GM19099 (cell line): ENCODE measurements at regions not wholly inside any gene's neighbourhood (a gene's known extent, or its start where the extent isn't known, plus 50 kb on each side); places are given as distances from the start of the nearest gene placed in this dataset.

Experiments
- POLR2A ChIP-seq: IDR thresholded peaks from 3 replicates; pipeline ENCODE4 v1.6.1; 2011; ENCODE audit warnings: low read depth; ENCODE audit not compliant: insufficient read length; ENCODE audit errors: extremely low read depth

GRCh38 chr15:39320355-39320754 is 260.5 kb upstream of the THBS1 start:
- TF ChIP-seq POLR2A: no peak

DNA sequence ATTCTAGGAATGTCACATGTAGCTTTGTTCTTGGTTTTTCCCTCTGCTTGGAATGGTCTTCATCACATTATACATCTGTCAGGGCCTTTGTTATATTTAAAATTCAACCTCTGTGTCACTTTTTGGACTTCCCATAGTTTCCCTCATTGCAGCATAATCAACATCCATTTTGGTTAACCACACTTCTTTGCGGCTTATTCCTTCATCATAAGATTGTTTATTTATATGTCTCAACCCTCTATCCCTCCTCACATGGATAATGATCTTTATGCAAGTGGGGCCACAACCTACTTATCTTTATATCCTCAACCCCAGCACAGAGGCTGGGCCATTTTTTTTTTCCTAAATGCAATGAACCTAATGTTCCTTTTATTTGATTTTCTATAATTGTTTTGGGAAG is 260.0 kb upstream of the THBS1 start:
- TF ChIP-seq POLR2A: no peak

- no peak for TF ChIP-seq POLR2A
These were observed 258.9 kb upstream of the THBS1 start for GRCh38 chr15:39321977-39322376.

DNA sequence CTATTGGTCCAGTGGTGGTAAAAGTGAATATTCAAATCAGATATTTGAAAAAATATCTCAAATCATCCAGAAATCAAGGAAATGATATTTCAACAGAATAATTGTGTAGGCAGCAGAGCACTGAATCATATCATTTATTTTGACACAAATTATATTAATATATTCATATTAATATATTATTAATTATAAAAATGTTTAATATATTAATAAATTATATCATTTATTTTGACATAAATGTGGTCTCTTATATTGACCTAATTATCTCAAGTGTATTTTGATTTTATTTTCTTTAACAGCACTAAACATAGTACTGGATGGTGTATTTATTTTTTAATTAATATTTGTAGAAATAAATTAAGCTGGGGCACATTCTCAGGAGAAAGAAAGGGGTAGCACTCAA is 257.7 kb upstream of the THBS1 start:
- no peak for TF ChIP-seq POLR2A

DNA sequence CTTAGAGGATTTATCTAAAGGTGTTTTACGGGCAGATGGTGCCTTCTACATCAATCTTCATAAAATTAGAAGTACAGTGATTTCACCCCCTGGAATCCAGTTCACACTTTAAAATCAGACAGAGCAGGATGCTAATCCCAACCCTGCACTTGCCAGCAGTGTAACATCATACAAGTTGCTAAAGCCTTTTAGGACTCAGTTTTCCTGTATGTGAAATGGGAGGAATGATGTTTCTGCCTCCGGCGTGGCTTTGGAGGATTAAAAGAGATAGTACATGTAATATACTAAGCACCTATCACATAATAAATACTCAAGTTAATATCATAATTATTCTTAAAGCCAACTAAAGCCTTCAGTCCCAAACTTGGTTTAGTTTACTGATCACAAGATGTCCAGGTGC is 257.2 kb upstream of the THBS1 start:
- no peak for TF ChIP-seq POLR2A

- no peak for TF ChIP-seq POLR2A
These were observed 254.4 kb upstream of the THBS1 start for GRCh38 chr15:39326306-39326975.

GRCh38 chr15:39327005-39327730 is 253.7 kb upstream of the THBS1 start:
- TF ChIP-seq POLR2A: no peak

DNA sequence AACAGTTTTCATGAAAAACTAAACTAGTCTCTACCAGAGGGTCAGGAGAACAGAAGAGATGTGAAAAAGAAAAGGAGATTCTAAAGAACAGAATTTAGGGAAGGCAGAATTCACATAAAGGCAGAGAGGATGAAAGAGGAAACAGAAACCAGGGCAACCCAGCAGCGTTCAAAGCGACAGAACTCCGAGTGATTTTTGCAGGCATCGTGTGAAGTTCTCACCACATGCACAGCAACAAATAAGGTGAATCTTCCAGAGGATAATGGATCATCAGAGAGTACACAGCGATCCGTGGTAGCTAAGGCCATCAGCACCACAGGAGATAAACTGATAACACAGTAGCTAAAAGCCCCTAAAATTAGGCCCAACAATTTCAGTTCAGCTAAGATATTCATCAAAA is 250.8 kb upstream of the THBS1 start:
- TF ChIP-seq POLR2A: no peak

- no peak for TF ChIP-seq POLR2A
These were observed 249.3 kb upstream of the THBS1 start for GRCh38 chr15:39331584-39331983.

GRCh38 chr15:39332846-39333245 is 248.0 kb upstream of the THBS1 start:
- TF ChIP-seq POLR2A: no peak

DNA sequence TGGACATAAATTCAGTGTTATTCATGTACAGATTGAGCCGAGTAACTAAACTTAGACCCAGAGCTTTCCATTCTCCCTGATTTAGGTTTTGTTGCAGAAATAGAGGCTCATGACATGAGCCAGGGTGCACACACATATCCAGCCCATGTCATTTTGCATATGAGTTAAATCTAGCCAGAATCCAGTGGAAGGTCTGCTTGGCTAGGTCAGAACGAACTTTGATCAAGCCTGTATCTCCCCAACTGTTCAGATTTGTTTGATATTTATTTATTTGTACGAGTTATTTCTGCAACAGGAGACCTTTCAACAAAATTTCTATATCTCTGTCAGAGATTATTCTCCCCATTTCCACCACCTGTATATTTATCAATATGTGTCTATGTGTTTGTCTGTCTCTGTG is 247.5 kb upstream of the THBS1 start:
- TF ChIP-seq POLR2A: no peak

DNA sequence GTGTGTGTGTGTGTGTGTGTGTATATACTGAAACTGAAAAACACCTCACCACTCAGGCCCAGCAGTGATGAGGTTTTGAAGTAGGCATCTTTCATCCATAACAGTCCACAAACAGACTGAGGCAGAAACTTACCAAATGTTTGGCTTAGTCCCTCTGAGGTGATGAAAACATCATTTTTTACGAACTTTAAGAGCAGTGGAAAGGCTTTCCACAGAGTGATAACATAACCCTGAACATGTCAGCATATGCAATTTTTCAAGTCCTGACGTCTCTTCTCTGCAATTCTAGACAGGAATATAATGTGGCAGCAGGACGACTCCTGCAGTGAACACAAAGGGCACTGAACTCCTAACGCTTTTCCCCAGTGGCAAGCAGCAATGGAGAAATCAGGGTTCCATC is 247.0 kb upstream of the THBS1 start:
- TF ChIP-seq POLR2A: no peak

GRCh38 chr15:39336926-39337325 is 244.0 kb upstream of the THBS1 start:
- no peak for TF ChIP-seq POLR2A

- no peak for TF ChIP-seq POLR2A
These were observed 242.6 kb upstream of the THBS1 start for GRCh38 chr15:39338251-39338650.

GRCh38 chr15:39340903-39341645 is 239.8 kb upstream of the THBS1 start:
- TF ChIP-seq POLR2A: no peak

DNA sequence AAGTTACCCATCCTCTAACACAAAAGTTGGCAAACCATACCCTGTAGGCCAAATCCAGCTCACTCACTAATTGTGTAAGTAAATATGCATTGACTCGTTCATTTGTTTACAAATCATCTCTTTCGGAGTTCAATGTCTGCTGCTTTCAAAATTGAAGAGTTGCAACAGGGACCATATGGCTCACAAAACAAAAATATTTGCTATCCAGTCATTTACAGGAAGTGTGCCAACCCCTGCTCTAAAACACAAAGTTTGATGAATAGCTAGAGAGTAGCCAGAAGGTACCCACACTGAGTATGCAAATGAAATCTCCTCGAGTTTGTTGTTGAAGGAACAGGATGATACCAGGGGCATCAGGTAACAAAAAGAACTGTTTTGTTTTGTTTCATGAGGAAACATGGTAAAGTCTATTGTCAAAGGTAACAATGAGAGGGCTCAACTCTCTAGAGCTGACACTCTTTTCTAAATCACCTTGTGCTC is 236.2 kb upstream of the THBS1 start:
- TF ChIP-seq POLR2A: no peak
